ENCODE measurements at regions not wholly inside any gene's neighbourhood (a gene's known extent, or its start where the extent isn't known, plus 50 kb on each side); places are given as distances from the start of the nearest gene placed in this dataset.

DNA sequence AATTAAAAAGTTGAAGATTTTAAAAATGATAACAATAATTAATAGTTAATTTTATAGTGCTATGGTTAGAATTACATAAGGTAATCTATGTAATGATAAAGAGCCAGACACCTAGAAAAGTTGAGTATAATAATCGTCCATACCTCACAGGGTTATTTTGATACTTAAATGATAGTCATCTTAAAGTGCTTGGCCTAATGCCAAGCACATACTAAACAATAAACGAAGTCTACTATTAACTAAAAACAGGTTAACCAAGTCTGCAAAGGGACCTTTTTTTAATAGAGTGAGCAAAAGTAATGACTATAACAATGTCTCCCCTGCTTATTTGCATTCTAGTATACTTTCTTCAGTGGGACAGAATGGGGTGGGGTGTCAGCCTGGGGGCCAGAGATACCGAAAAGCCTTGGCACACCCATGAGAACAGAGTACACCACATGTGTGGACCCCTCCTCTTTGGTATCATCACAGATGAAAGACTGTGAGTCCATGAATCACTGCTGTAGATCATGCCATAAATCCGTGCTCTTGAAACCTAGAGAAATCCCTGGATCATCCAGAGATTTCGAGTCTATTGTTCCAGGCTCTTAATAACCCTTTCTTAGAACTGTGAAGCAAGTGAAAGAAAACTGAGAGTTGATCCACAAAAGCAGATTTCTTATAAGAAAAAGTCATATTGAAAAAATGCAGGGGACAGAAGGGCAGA, 249.5 kb downstream of the PRELID2 start:
- TF ChIP-seq POLR2A (IDR thresholded peaks at IDR 0.05; ENCODE audit: low read length) (no peak), GATA1 (IDR thresholded peaks at IDR 0.05; ENCODE audit: low read depth, low read length) (no peak)
